Tibial nerve (tissue), 4 donors: ENCODE measurements at regions not wholly inside any gene's neighbourhood (a gene's known extent, or its start where the extent isn't known, plus 50 kb on each side); places are given as distances from the start of the nearest gene placed in this dataset.

Experiments used
- EP300 ChIP-seq, 2 donors: sonication (generic); formaldehyde crosslinking; IDR thresholded peaks; one replicate each; pipeline ENCODE4 v1.6.1; 2017; ENCODE audit warnings: antibody characterized with exemption in 2 of 2, mild to moderate bottlenecking in 1 of 2
- POLR2A ChIP-seq, 2 donors: fragments of 450-650 bp; IDR thresholded peaks; one replicate each; pipeline ENCODE4 v1.6.1; 2017; ENCODE audit warnings: antibody characterized with exemption in 2 of 2, mild to moderate bottlenecking in 2 of 2, moderate library complexity in 2 of 2
- TF ChIP-seq, protein P1 (sequence below), 5 experiments: fragments of 200-600 bp in 3 of 5; fragments of 450-650 bp in 2 of 5; sonication (generic) in 3 of 5; IDR thresholded peaks; one replicate each; pipeline ENCODE4 v1.5.1; 2016 to 2019; ENCODE audit warnings: antibody characterized with exemption in 5 of 5, mild to moderate bottlenecking in 3 of 5, moderate library complexity in 2 of 5

GRCh38 chr9:30310711-30311110, 2073.7 kb upstream of the ACO1 start:
- TF ChIP-seq, protein P1, sequence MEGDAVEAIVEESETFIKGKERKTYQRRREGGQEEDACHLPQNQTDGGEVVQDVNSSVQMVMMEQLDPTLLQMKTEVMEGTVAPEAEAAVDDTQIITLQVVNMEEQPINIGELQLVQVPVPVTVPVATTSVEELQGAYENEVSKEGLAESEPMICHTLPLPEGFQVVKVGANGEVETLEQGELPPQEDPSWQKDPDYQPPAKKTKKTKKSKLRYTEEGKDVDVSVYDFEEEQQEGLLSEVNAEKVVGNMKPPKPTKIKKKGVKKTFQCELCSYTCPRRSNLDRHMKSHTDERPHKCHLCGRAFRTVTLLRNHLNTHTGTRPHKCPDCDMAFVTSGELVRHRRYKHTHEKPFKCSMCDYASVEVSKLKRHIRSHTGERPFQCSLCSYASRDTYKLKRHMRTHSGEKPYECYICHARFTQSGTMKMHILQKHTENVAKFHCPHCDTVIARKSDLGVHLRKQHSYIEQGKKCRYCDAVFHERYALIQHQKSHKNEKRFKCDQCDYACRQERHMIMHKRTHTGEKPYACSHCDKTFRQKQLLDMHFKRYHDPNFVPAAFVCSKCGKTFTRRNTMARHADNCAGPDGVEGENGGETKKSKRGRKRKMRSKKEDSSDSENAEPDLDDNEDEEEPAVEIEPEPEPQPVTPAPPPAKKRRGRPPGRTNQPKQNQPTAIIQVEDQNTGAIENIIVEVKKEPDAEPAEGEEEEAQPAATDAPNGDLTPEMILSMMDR (IDR thresholded peaks at IDR 0.05), result no peak
- TF ChIP-seq POLR2A (IDR thresholded peaks at IDR 0.05) (no peak), EP300 (IDR thresholded peaks at IDR 0.05) (no peak)
